Right lobe of liver (tissue), 6 donors: ENCODE measurements at regions not wholly inside any gene's neighbourhood (a gene's known extent, or its start where the extent isn't known, plus 50 kb on each side); places are given as distances from the start of the nearest gene placed in this dataset.

Source experiments
- ATAC-seq, 4 donors: fragments of 200-7000 bp; cut with Tn5 transposase; one replicate each; pipeline ENCODE4 v1.9.1; 2020; ENCODE audit warnings: mild to moderate bottlenecking in 4 of 4, moderate library complexity in 4 of 4
- DNase-seq, 3 donors: peaks; one replicate each; pipeline ENCODE4 v3.0.0-alpha.2; 2020
- H3K27ac ChIP-seq, 3 donors: fragments of 200-600 bp; one replicate each; pipeline ENCODE4 v1.8.0; 2022
- H3K27me3 ChIP-seq, 2 donors: fragments of 200-600 bp; one replicate each; pipeline ENCODE4 v1.8.0; 2022
- H3K36me3 ChIP-seq, 4 donors: fragments of 200-600 bp; sonication (generic) in 1 of 4; one replicate each; pipeline versions ENCODE4 v1.5.1 to v1.8.0; 2017 to 2022; ENCODE audit warnings: control low read depth in 1 of 4
- H3K4me1 ChIP-seq, 4 donors: fragments of 200-600 bp; sonication (generic) in 1 of 4; one replicate each; pipeline versions ENCODE4 v1.5.1 to v1.8.0; 2017 to 2022; ENCODE audit warnings: control low read depth in 1 of 4
- H3K4me3 ChIP-seq, 3 donors: fragments of 200-600 bp; one replicate each; pipeline ENCODE4 v1.8.0; 2022
- H3K9me3 ChIP-seq, 4 donors: fragments of 200-600 bp; sonication (generic) in 1 of 4; one replicate each; pipeline versions ENCODE4 v1.5.1 to v1.8.0; 2017 to 2022; ENCODE audit warnings: control low read depth in 1 of 4
- POLR2A ChIP-seq: fragments of 450-650 bp; IDR thresholded peaks from one replicate; pipeline ENCODE4 v1.6.1; 2017; ENCODE audit warnings: antibody characterized with exemption, mild to moderate bottlenecking
- WGBS: methylation state at CpG from one replicate; pipeline ENCODE4 v1.1.6; 2018; ENCODE audit warnings: low coverage, low lambda C conversion rate; ENCODE audit not compliant: insufficient coverage; ENCODE audit errors: missing lambda C conversion rate; 5-methylcytosine and 5-hydroxymethylcytosine counted together
- intact Hi-C, 2 donors: fragments of 100-400 bp; cut with DNase I; formaldehyde crosslinking; loops; one replicate each; pipeline versions ENCODE4 v1.11.2 to v1.14.1; 2022
- TF ChIP-seq, protein P1 (sequence below), 4 donors: fragments of 200-600 bp in 3 of 4; fragments of 450-650 bp in 1 of 4; IDR thresholded peaks; one replicate each; pipeline versions ENCODE4 v1.5.1 to v1.8.0; 2016 to 2022; ENCODE audit warnings: antibody characterized with exemption in 4 of 4, mild to moderate bottlenecking in 2 of 4
- donor health status: DM: no; HTN: yes; CAD: no.
- donor health status: DM: no; HTN: no; CAD: no.
- donor health status: DM: no; HTN: no; CAD: no.
- donor health status: DM: no; HTN: yes; CAD: no.
- donor health status: DM: no; HTN: yes; CAD: no.

DNA sequence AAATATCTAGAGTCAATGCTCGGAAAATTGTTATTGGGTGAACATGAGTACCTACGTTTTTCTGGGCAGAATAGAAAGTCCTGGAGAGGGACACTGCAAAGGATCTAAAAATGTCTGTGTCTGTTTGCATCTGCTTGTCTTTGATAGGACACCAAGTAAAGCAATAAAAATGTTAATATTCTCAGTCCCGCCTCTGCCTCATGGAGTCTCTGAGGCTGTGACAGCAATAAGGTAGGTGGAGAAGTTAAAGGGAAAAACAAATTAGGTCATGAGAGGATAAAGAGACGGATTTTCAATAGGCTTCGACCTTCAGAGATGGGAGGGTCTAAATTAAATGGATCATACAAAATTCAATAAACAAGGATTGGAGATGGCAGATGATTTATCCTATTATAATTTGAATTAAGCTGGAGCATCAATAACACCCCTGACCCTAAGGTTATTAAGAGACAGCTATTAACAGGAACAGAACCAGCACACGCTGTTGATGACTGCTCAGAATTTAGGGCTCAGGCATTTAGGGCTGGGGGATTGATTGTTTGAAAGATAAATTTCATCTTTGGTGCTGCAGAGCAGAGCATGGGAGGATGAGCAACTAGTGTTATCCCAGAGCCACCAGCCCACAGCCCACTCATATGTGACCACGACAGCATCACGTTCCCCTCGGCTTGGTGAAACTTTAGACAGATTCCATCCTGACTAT, 620.3 kb upstream of the CDH4 start:
- Histone ChIP-seq H3K9me3 (no peaks in the 10 kb centered on the region), H3K36me3 (no peaks in the 10 kb centered on the region), H3K4me1 (no peaks in the 10 kb centered on the region), H3K27me3 (no peaks in the 10 kb centered on the region), H3K4me3 (no peak overlapping the region), H3K27ac (no peak overlapping the region)
- no peak for ATAC-seq
- no peak for DNase-seq
- TF ChIP-seq, protein P1, sequence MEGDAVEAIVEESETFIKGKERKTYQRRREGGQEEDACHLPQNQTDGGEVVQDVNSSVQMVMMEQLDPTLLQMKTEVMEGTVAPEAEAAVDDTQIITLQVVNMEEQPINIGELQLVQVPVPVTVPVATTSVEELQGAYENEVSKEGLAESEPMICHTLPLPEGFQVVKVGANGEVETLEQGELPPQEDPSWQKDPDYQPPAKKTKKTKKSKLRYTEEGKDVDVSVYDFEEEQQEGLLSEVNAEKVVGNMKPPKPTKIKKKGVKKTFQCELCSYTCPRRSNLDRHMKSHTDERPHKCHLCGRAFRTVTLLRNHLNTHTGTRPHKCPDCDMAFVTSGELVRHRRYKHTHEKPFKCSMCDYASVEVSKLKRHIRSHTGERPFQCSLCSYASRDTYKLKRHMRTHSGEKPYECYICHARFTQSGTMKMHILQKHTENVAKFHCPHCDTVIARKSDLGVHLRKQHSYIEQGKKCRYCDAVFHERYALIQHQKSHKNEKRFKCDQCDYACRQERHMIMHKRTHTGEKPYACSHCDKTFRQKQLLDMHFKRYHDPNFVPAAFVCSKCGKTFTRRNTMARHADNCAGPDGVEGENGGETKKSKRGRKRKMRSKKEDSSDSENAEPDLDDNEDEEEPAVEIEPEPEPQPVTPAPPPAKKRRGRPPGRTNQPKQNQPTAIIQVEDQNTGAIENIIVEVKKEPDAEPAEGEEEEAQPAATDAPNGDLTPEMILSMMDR (IDR thresholded peaks at IDR 0.05) = no peak
- no peak for TF ChIP-seq POLR2A
- intact Hi-C loops = no loop called here
- 58% methylated on average over 9 of the region's 9 CpGs for WGBS

DNA sequence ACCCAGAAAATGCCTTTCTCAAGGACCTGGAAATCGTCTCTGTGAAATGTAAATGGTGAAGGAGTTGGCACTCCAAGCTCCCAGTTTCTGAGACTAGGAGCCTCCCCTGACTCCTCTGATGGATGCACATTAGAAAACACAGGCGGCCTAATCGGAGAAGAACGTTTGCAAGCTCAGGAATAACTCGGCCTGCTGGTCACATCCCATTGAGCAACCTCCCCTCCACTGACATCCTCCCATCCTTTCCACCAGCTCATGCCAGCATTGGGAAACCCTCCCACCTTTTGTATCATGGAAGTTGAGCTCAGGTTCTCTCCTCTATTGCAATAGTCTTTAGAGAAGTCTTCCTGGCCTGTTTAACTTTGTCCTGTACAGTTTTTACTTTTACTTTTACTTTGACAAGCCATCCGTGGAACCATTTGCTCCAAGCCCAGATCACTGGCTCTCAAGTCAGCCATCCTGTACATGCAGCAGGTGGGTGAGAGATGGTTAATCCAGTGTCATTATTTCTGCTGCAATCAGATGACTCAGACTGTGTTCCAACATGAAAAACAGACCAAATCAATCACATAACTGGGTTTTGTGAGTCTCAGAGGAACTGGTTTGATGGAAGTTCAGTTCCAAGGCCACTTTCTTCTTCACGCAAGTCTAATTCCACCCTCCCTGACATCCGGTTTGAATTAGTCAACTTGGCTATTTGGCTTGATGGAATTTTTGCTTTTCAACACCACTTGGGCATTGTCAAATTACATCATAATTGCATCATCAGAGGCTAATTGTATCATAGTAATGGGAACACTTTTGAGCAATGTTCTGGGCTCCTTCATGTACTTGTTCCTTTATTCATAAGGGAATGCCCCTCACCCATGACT, 619.4 kb upstream of the CDH4 start:
- Histone ChIP-seq H3K27me3 (no peaks in the 10 kb centered on the region), H3K4me1 (no peaks in the 10 kb centered on the region), H3K27ac (no peak overlapping the region), H3K4me3 (no peak overlapping the region), H3K9me3 (no peaks in the 10 kb centered on the region), H3K36me3 (no peaks in the 10 kb centered on the region)
- DNase-seq (no peak), ATAC-seq (no peak)
- intact Hi-C loops = no loop called here
- no peak for TF ChIP-seq POLR2A
- TF ChIP-seq, protein P1 (IDR thresholded peaks at IDR 0.05) = no peak
- WGBS = 50% methylated on average over 8 of the region's 8 CpGs

GRCh38 chr20:60634491-60635172, 617.4 kb upstream of the CDH4 start:
- TF ChIP-seq, protein P1 (IDR thresholded peaks at IDR 0.05) = no peak
- no peak for TF ChIP-seq POLR2A
- DNase-seq (no peak), ATAC-seq (no peak)
- Histone ChIP-seq H3K4me3 (no peak overlapping the region), H3K27ac (no peak overlapping the region), H3K4me1 (no peaks in the 10 kb centered on the region), H3K9me3 (no peaks in the 10 kb centered on the region), H3K27me3 (no peaks in the 10 kb centered on the region), H3K36me3 (no peaks in the 10 kb centered on the region)
- intact Hi-C loops = no loop called here
- WGBS = 59% methylated on average over 15 of the region's 19 CpGs

- TF ChIP-seq POLR2A = no peak
- TF ChIP-seq, protein P1 (IDR thresholded peaks at IDR 0.05) = no peak
- DNase-seq = no peak
- WGBS = 60% methylated on average over 5 of the region's 5 CpGs
- Histone ChIP-seq H3K27ac (no peak overlapping the region), H3K4me1 (no peaks in the 10 kb centered on the region), H3K9me3 (no peaks in the 10 kb centered on the region), H3K27me3 (no peaks in the 10 kb centered on the region), H3K4me3 (no peak overlapping the region), H3K36me3 (no peaks in the 10 kb centered on the region)
- ATAC-seq = no peak
- intact Hi-C loops = no loop called here
These were observed 615.6 kb upstream of the CDH4 start for GRCh38 chr20:60636417-60636816.
